SK-N-SH (cell line): ENCODE measurements at regions not wholly inside any gene's neighbourhood (a gene's known extent, or its start where the extent isn't known, plus 50 kb on each side); places are given as distances from the start of the nearest gene placed in this dataset.

Experiments used
- CTCF ChIA-PET: fragments of 300-600, 350-600 bp; formaldehyde crosslinking; extraction: SDS; loops from one replicate; lab custom pipeline; 2021; lab: Yijun Ruan, JAX
- POLR2A ChIA-PET: fragments of 350-600 bp; sonication (Branson Sonifier 250); formaldehyde crosslinking; extraction: SDS; loops from one replicate; lab custom pipeline; 2020; ENCODE audit warnings: antibody characterized with exemption, inconsistent platforms; lab: Yijun Ruan, JAX
- DNase-seq: peaks from one replicate; pipeline ENCODE4 v3.0.0; 2012
- H2AFZ ChIP-seq: fragments of 200-600 bp; sonication (generic); 2 replicates; pipeline ENCODE4 v1.8.1; 2016; ENCODE audit warnings: antibody characterized with exemption, mild to moderate bottlenecking, low read depth
- H3F3A ChIP-seq: fragments of 200-600 bp; sonication (generic); replicated peaks from 2 replicates; pipeline ENCODE3; 2016; ENCODE audit warnings: antibody characterized with exemption, mild to moderate bottlenecking; ENCODE audit not compliant: insufficient read depth
- H3K27ac ChIP-seq, 2 experiments: fragments of 200-500 bp in 1 of 2; fragments of 200-600 bp in 1 of 2; sonication (Bioruptor generic) in 1 of 2; sonication (generic), shearing (Covaris generic) in 1 of 2; 2 replicates each; pipeline versions ENCODE4 v1.5.1 to v1.6.1; 2014 to 2016; ENCODE audit warnings: low read depth in 2 of 2, inconsistent platforms in 1 of 2, low read length in 1 of 2, mild to moderate bottlenecking in 1 of 2, mixed read lengths in 1 of 2
- H3K27me3 ChIP-seq: fragments of 200-600 bp; sonication (generic), shearing (Covaris generic); 2 replicates; pipeline ENCODE4 v1.6.1; 2016; ENCODE audit warnings: mixed run types; ENCODE audit not compliant: insufficient read depth
- H3K36me3 ChIP-seq, 2 experiments: fragments of 200-500 bp in 1 of 2; fragments of 200-600 bp in 1 of 2; sonication (Bioruptor generic) in 1 of 2; sonication (generic) in 1 of 2; replicated peaks in 1 of 2; 2 replicates each; pipeline versions ENCODE3 to v1.5.1; 2014 to 2016; ENCODE audit warnings: low read length in 1 of 2, mild to moderate bottlenecking in 1 of 2; ENCODE audit not compliant: insufficient read depth in 2 of 2, control insufficient read depth in 1 of 2
- H3K4me1 ChIP-seq, 2 experiments: fragments of 200-500 bp in 1 of 2; fragments of 200-600 bp in 1 of 2; sonication (Bioruptor generic) in 1 of 2; sonication (generic), shearing (Covaris generic) in 1 of 2; 2 replicates each; pipeline versions ENCODE4 v1.5.1 to v1.6.1; 2014 to 2016; ENCODE audit warnings: low read depth in 1 of 2, low read length in 1 of 2, mixed run types in 1 of 2; ENCODE audit not compliant: insufficient read depth in 2 of 2, control insufficient read depth in 1 of 2
- H3K4me2 ChIP-seq: fragments of 200-600 bp; sonication (generic), shearing (Covaris generic); 2 replicates; pipeline ENCODE4 v1.6.1; 2017; ENCODE audit warnings: mixed run types
- H3K4me3 ChIP-seq, 2 experiments: fragments of 200-500 bp in 1 of 2; fragments of 200-600 bp in 1 of 2; sonication (Bioruptor generic) in 1 of 2; sonication (generic), shearing (Covaris generic) in 1 of 2; 2 replicates each; pipeline versions ENCODE4 v1.5.1 to v1.8.1; 2014 to 2016; ENCODE audit warnings: low read depth in 2 of 2, inconsistent platforms in 1 of 2, low read length in 1 of 2, mild to moderate bottlenecking in 1 of 2, mixed read lengths in 1 of 2, moderate library complexity in 1 of 2
- H3K79me2 ChIP-seq: fragments of 200-600 bp; sonication (generic); 2 replicates; pipeline ENCODE4 v1.8.1; 2017; ENCODE audit warnings: mild to moderate bottlenecking; ENCODE audit not compliant: insufficient read depth
- H3K9ac ChIP-seq: fragments of 200-600 bp; sonication (generic); 2 replicates; pipeline ENCODE4 v1.6.1; 2017; ENCODE audit warnings: mixed run types
- H3K9me2 ChIP-seq: fragments of 200-600 bp; sonication (generic); 2 replicates; pipeline ENCODE4 v1.6.1; 2017; ENCODE audit warnings: mixed run types
- H3K9me3 ChIP-seq: fragments of 200-600 bp; sonication (generic); 2 replicates; pipeline ENCODE4 v1.6.1; 2017; ENCODE audit warnings: mixed run types, mild to moderate bottlenecking, moderate library complexity
- H4K20me1 ChIP-seq: fragments of 200-600 bp; sonication (generic); 2 replicates; pipeline ENCODE4 v1.6.1; 2017; ENCODE audit warnings: mild to moderate bottlenecking, mixed run types; ENCODE audit not compliant: insufficient read depth
- CHD2 ChIP-seq: fragments of 150-350 bp; IDR thresholded peaks from 2 replicates; pipeline ENCODE4 v1.6.1; 2018; ENCODE audit warnings: low read length; ENCODE audit not compliant: partially characterized antibody
- ELF1 ChIP-seq: IDR thresholded peaks from 2 replicates; pipeline ENCODE4 v1.4.0; 2012
- FOXJ3 ChIP-seq: sonication (generic); formaldehyde crosslinking; IDR thresholded peaks from 2 replicates; pipeline ENCODE4 v1.5.1; 2020; ENCODE audit warnings: mild to moderate bottlenecking, missing genetic modification reagents
- FOXM1 ChIP-seq: IDR thresholded peaks from 2 replicates; pipeline ENCODE4 v1.4.0; 2012; ENCODE audit warnings: low read depth, mild to moderate bottlenecking
- GABPA ChIP-seq: IDR thresholded peaks from 2 replicates; pipeline ENCODE4 v1.4.0; 2012; ENCODE audit warnings: low read depth, mild to moderate bottlenecking
- MXI1 ChIP-seq: IDR thresholded peaks from 2 replicates; pipeline ENCODE4 v1.6.1; 2012; ENCODE audit warnings: mild to moderate bottlenecking, low read depth, low read length, improper control_type of control experiment
- PBX3 ChIP-seq: IDR thresholded peaks from 2 replicates; pipeline ENCODE4; 2012
- POLR2AphosphoS5 ChIP-seq: IDR thresholded peaks from 2 replicates; pipeline ENCODE4 v1.6.1; 2012; ENCODE audit warnings: low read depth, low read length
- REST ChIP-seq: IDR thresholded peaks from 2 replicates; pipeline ENCODE4 v1.6.1; 2012; ENCODE audit warnings: mild to moderate bottlenecking, low read depth, low read length, moderate library complexity
- TCF12 ChIP-seq: IDR thresholded peaks from 2 replicates; pipeline ENCODE4 v1.4.0; 2012
- YY1 ChIP-seq: IDR thresholded peaks from 2 replicates; pipeline ENCODE4 v1.4.0; 2012; ENCODE audit warnings: low read depth, mild to moderate bottlenecking
- WGBS: methylation state at CpG from one replicate; pipeline ENCODE4 v1.1.6; 2017; ENCODE audit warnings: low lambda C conversion rate; 5-methylcytosine and 5-hydroxymethylcytosine counted together

- H3K9me3 ChIP-seq: no peaks in the 10 kb centered on the region
- no peak overlapping the region for H3K4me3 ChIP-seq
- no peaks in the 10 kb centered on the region for H3K79me2 ChIP-seq
- 39% methylated on average over 6 of the region's 11 CpGs for WGBS
- H3K4me2 ChIP-seq: no peak overlapping the region
- no peaks in the 10 kb centered on the region for H3K4me1 ChIP-seq
- H3K36me3 ChIP-seq: no peaks in the 10 kb centered on the region
- no peak for DNase-seq
- no peaks in the 10 kb centered on the region for H3F3A ChIP-seq
- CTCF ChIA-PET: no interaction called here
- no peak overlapping the region for H3K9ac ChIP-seq
- H3K27ac ChIP-seq: no peak overlapping the region
- H2AFZ ChIP-seq: no peak overlapping the region
- TF ChIP-seq POLR2AphosphoS5 (no peak), YY1 (no peak), CHD2 (no peak), PBX3 (no peak)
- H4K20me1 ChIP-seq: no peaks in the 10 kb centered on the region
- POLR2A ChIA-PET: no interaction called here
- H3K9me2 ChIP-seq: no peaks in the 10 kb centered on the region
- H3K27me3 ChIP-seq: no peaks in the 10 kb centered on the region
These were observed 194.6 kb upstream of the CARD18 start for GRCh38 chr11:105334025-105334714.

GRCh38 chr11:105333153-105333552 lies 193.6 kb upstream of the CARD18 start:
- POLR2A ChIA-PET: no interaction called here
- WGBS: 28% methylated on average over 3 of the region's 3 CpGs
- no peaks in the 10 kb centered on the region for H3K4me1 ChIP-seq
- H3K9ac ChIP-seq: no peak overlapping the region
- H3F3A ChIP-seq: no peaks in the 10 kb centered on the region
- no peak overlapping the region for H2AFZ ChIP-seq
- no peaks in the 10 kb centered on the region for H3K9me3 ChIP-seq
- no peak for DNase-seq
- no peaks in the 10 kb centered on the region for H3K27me3 ChIP-seq
- no peaks in the 10 kb centered on the region for H3K9me2 ChIP-seq
- TF ChIP-seq FOXM1 (no peak), YY1 (no peak), GABPA (no peak), ELF1 (no peak), CHD2 (no peak), MXI1 (no peak), FOXJ3 (CRISPR knock-in tag) (no peak), TCF12 (no peak), REST (no peak)
- H3K4me2 ChIP-seq: no peak overlapping the region
- H3K4me3 ChIP-seq: no peak overlapping the region
- H3K36me3 ChIP-seq: no peaks in the 10 kb centered on the region
- CTCF ChIA-PET: no interaction called here
- H4K20me1 ChIP-seq: no peaks in the 10 kb centered on the region
- no peaks in the 10 kb centered on the region for H3K79me2 ChIP-seq
- no peak overlapping the region for H3K27ac ChIP-seq
